ENCODE measurements at regions not wholly inside any gene's neighbourhood (a gene's known extent, or its start where the extent isn't known, plus 50 kb on each side); places are given as distances from the start of the nearest gene placed in this dataset.

GRCh38 chr21:23452384-23453083, 2154.7 kb downstream of the MRPL39 start:
- TF ChIP-seq POLR2AphosphoS5 (IDR thresholded peaks at IDR 0.05), result no peak
- no peak for TF ChIP-seq CTCF (IDR thresholded peaks at IDR 0.05)
